ENCODE measurements at regions not wholly inside any gene's neighbourhood (a gene's known extent, or its start where the extent isn't known, plus 50 kb on each side); places are given as distances from the start of the nearest gene placed in this dataset.

GRCh38 chr12:41794336-41794735, 350.3 kb downstream of the GXYLT1 start:
- TF ChIP-seq CTCF (IDR thresholded peaks at IDR 0.05), result no peak

GRCh38 chr12:41784957-41785356, 359.7 kb downstream of the GXYLT1 start:
- TF ChIP-seq CTCF (IDR thresholded peaks at IDR 0.05), result no peak

- no peak for TF ChIP-seq CTCF (IDR thresholded peaks at IDR 0.05)
Observed at GRCh38 chr12:41778934-41779333, 365.7 kb downstream of the GXYLT1 start.

- TF ChIP-seq CTCF (IDR thresholded peaks at IDR 0.05), result no peak
Observed at GRCh38 chr12:41777064-41777790, 367.4 kb downstream of the GXYLT1 start.

GRCh38 chr12:41772478-41772877, 372.2 kb downstream of the GXYLT1 start:
- TF ChIP-seq CTCF (IDR thresholded peaks at IDR 0.05), result no peak

GRCh38 chr12:41769810-41770209, 374.9 kb downstream of the GXYLT1 start:
- no peak for TF ChIP-seq CTCF (IDR thresholded peaks at IDR 0.05)

GRCh38 chr12:41768456-41768855, 376.2 kb downstream of the GXYLT1 start:
- no peak for TF ChIP-seq CTCF (IDR thresholded peaks at IDR 0.05)

- no peak for TF ChIP-seq CTCF (IDR thresholded peaks at IDR 0.05)
Observed at GRCh38 chr12:41762691-41763090, 382.0 kb downstream of the GXYLT1 start.

Data from LNCAP (cell line).